ENCODE measurements at regions not wholly inside any gene's neighbourhood (a gene's known extent, or its start where the extent isn't known, plus 50 kb on each side); places are given as distances from the start of the nearest gene placed in this dataset.

- ChIA-PET CTCF (no interaction called here), POLR2A (no interaction called here)
- no peak for DNase-seq
- H3K27ac Mint-ChIP-seq: no peak overlapping the region
- no peak overlapping the region for H3K4me3 Mint-ChIP-seq
- no peaks in the 10 kb centered on the region for H3K27me3 Mint-ChIP-seq
- H3K9me3 Mint-ChIP-seq (ENCODE audit: low read depth): no peaks in the 10 kb centered on the region
- H3K36me3 Mint-ChIP-seq (ENCODE audit: low read depth): no peaks in the 10 kb centered on the region
- intact Hi-C loops (cut with DNase I, micrococcal nuclease): no loop called here
- ATAC-seq: no peak
- H3K4me1 Mint-ChIP-seq: no peaks in the 10 kb centered on the region
These were observed 475.1 kb upstream of the WWC1 start for GRCh38 chr5:167816354-167816753.

- Mint-ChIP-seq H3K4me3 (no peak overlapping the region), H3K27me3 (no peaks in the 10 kb centered on the region), H3K4me1 (no peaks in the 10 kb centered on the region), H3K9me3 (ENCODE audit: low read depth) (no peaks in the 10 kb centered on the region), H3K27ac (no peak overlapping the region), H3K36me3 (ENCODE audit: low read depth) (no peaks in the 10 kb centered on the region)
- DNase-seq: no peak
- ChIA-PET POLR2A (no interaction called here), CTCF (no interaction called here)
- ATAC-seq: no peak
- intact Hi-C loops (cut with DNase I, micrococcal nuclease): no loop called here
These were observed 474.6 kb upstream of the WWC1 start for GRCh38 chr5:167816864-167817263.

GRCh38 chr5:167819406-167819805, 472.0 kb upstream of the WWC1 start:
- Mint-ChIP-seq H3K4me1 (no peaks in the 10 kb centered on the region), H3K27me3 (no peaks in the 10 kb centered on the region), H3K36me3 (ENCODE audit: low read depth) (no peaks in the 10 kb centered on the region), H3K4me3 (no peak overlapping the region), H3K9me3 (ENCODE audit: low read depth) (no peaks in the 10 kb centered on the region), H3K27ac (no peak overlapping the region)
- CTCF ChIA-PET: no interaction called here
- ATAC-seq (no peak), DNase-seq (no peak)
- intact Hi-C loops (cut with DNase I, micrococcal nuclease): no loop called here
- POLR2A ChIA-PET: no interaction called here

DNA sequence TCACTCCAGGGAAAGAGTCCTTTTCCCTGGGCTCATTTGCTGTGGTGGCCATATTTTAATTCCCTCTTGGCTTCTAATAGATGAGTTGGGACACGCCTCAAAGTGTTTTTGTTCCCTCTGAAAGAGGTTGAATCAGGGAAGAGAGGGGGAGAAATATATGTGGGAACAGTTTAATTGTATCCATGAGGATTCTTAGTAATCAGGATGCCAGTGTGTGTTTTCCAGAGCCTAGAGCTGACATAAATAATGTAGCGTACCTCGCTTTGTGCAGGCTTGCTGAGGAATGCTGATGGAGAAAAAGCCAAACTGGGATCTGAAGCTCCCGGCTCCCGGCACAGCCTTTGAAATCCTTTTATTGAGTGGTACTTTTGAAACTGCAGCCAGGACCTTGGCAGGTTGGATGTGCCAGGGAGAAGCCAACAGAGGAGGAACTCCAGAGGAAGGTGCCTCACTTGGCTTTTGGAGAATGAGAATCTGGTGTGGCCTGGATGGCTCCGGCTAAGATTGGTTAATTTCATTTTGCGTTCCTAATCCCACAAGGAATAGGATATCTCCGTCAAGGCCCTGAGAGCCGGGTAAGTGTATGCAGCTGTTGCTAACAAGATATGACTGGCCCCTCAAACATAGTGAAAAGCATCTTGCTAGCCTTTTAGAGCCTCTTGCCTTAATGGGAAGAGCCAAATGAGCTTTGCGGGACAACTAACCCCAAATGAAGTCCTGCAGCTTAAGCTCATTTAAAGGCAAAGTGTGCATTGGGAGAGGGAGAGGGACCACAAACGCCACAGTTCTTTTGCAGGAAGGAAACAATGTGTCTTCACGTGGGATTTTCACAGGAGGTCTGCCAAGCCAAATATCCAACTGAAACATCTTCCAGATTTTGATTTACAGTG, 471.1 kb upstream of the WWC1 start:
- DNase-seq (no peak), ATAC-seq (no peak)
- H3K36me3 Mint-ChIP-seq (ENCODE audit: low read depth): no peaks in the 10 kb centered on the region
- CTCF ChIA-PET: no interaction called here
- H3K27me3 Mint-ChIP-seq: no peaks in the 10 kb centered on the region
- POLR2A ChIA-PET: no interaction called here
- H3K4me3 Mint-ChIP-seq: no peak overlapping the region
- no peak overlapping the region for H3K27ac Mint-ChIP-seq
- intact Hi-C loops (cut with DNase I, micrococcal nuclease): no loop called here
- H3K9me3 Mint-ChIP-seq (ENCODE audit: low read depth): no peaks in the 10 kb centered on the region
- H3K4me1 Mint-ChIP-seq: no peaks in the 10 kb centered on the region

- ChIA-PET POLR2A (no interaction called here), CTCF (no interaction called here)
- no peak overlapping the region for H3K4me3 Mint-ChIP-seq
- ATAC-seq (no peak), DNase-seq (no peak)
- intact Hi-C loops (cut with DNase I, micrococcal nuclease): no loop called here
- no peaks in the 10 kb centered on the region for H3K4me1 Mint-ChIP-seq
- H3K27me3 Mint-ChIP-seq: peaks cover 3% of the 10 kb centered on the region
- H3K36me3 Mint-ChIP-seq (ENCODE audit: low read depth): no peaks in the 10 kb centered on the region
- no peak overlapping the region for H3K27ac Mint-ChIP-seq
- H3K9me3 Mint-ChIP-seq (ENCODE audit: low read depth): no peaks in the 10 kb centered on the region
These were observed 470.3 kb upstream of the WWC1 start for GRCh38 chr5:167821151-167821550.

GRCh38 chr5:167821669-167822068, 469.8 kb upstream of the WWC1 start:
- H3K4me1 Mint-ChIP-seq: no peaks in the 10 kb centered on the region
- peaks cover 3% of the 10 kb centered on the region for H3K27me3 Mint-ChIP-seq
- H3K36me3 Mint-ChIP-seq (ENCODE audit: low read depth): no peaks in the 10 kb centered on the region
- intact Hi-C loops (cut with DNase I, micrococcal nuclease): no loop called here
- ChIA-PET CTCF (interaction anchor here (0.5 kb wide), 1 partner anchor 362 kb away, joined by 4 read pairs; no protein-coding TSS in a partner anchor), POLR2A (no interaction called here)
- H3K27ac Mint-ChIP-seq: no peak overlapping the region
- no peaks in the 10 kb centered on the region for H3K9me3 Mint-ChIP-seq (ENCODE audit: low read depth)
- ATAC-seq: no peak
- no peak overlapping the region for H3K4me3 Mint-ChIP-seq
- DNase-seq: no peak

DNA sequence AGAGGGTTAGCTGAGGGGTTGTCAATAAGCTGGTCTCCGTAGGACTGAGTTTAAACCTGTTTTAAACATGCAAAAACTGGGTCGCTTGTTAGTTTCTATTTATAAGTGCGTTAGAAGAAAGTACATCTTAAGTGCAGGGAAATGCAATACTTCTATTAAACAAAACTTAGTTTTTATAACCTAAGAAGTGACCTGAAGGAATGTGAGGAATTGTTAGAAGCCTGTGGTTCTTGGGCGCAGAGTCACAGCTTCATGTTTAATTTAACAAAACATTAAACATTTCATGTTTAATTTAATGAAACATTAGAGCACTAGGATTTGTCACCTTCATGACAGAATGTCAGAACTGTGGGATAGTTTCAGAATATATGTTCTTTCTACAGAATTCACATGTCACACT, 469.2 kb upstream of the WWC1 start:
- H3K9me3 Mint-ChIP-seq (ENCODE audit: low read depth): no peaks in the 10 kb centered on the region
- no peaks in the 10 kb centered on the region for H3K36me3 Mint-ChIP-seq (ENCODE audit: low read depth)

GRCh38 chr5:167823405-167823804, 468.0 kb upstream of the WWC1 start:
- Mint-ChIP-seq H3K4me1 (no peaks in the 10 kb centered on the region), H3K4me3 (no peak overlapping the region), H3K27me3 (peaks cover 3% of the 10 kb centered on the region), H3K27ac (no peak overlapping the region), H3K36me3 (ENCODE audit: low read depth) (no peaks in the 10 kb centered on the region), H3K9me3 (ENCODE audit: low read depth) (no peaks in the 10 kb centered on the region)
- ChIA-PET CTCF (no interaction called here), POLR2A (no interaction called here)
- DNase-seq (no peak), ATAC-seq (no peak)
- intact Hi-C loops (cut with DNase I, micrococcal nuclease): no loop called here

More for the DNA sequence above, 469.2 kb upstream of the WWC1 start:
- intact Hi-C loops (cut with DNase I, micrococcal nuclease): no loop called here
- H3K27ac Mint-ChIP-seq: no peak overlapping the region
- H3K4me3 Mint-ChIP-seq: no peak overlapping the region
- H3K4me1 Mint-ChIP-seq: no peaks in the 10 kb centered on the region
- H3K27me3 Mint-ChIP-seq: peaks cover 3% of the 10 kb centered on the region
- no peak for DNase-seq
- POLR2A ChIA-PET: no interaction called here
- CTCF ChIA-PET: interaction anchor here (0.5 to 0.7 kb wide), 2 partner anchors 56 to 362 kb away, joined by 4 read pairs; no protein-coding TSS in a partner anchor
- no peak for ATAC-seq

DNA sequence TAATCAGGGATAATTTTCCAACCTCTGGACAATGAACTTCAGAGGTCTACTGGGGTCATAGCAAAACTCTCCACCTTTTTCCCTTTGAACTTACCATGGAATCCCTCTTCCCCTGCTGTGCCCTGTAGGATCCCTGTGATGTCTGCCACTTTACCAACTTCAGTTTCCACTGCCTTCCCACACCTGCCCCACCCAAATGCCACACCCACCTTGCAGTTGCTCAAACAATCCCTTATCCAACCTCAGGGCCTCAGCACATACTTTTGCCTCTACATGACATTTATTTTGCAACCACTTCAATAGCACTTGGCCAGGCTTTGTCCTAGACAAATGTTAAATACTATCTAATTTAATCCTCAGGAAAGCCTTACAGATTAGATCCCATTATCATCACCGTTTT, 463.7 kb upstream of the WWC1 start:
- Mint-ChIP-seq H3K4me3 (no peak overlapping the region), H3K9me3 (ENCODE audit: low read depth) (no peaks in the 10 kb centered on the region), H3K27me3 (peaks cover 5% of the 10 kb centered on the region), H3K4me1 (no peaks in the 10 kb centered on the region), H3K36me3 (ENCODE audit: low read depth) (no peaks in the 10 kb centered on the region), H3K27ac (no peak overlapping the region)
- intact Hi-C loops (cut with DNase I, micrococcal nuclease): no loop called here
- POLR2A ChIA-PET: no interaction called here
- CTCF ChIA-PET: no interaction called here
- DNase-seq (no peak), ATAC-seq (no peak)

DNA sequence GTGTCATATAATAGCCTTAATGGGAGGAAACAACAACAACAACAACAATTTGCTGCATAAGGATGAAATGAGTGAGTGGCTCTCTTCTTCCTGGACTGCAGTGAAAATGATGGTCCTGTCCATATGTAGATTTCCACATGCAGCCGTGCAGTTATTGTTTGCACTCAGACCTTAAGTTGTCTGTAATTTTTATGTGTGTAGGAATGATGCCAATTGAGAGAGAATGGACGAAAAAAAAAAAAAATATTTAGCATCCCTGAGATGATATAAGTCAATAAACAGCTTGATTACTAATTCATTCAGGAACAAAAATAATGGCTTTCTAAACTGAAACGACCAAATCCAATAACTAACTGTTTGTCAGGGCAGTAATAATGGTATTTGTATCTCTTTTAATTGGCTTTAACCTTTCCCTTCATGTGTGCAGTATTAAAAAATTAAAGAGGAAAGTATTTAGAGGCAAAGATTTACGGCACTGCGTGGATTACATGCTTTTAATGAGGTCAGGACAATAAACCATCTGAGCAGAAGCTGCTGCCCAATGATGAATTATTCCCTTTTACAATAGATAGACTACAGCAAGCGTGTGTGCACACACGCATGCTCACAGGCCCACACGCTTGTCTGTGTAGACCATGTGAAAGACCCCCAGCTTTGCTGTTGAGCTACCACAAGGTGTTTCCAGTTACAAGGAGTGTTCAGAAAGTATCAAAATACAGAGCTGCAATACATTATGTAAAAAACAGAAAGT, 459.5 kb upstream of the WWC1 start:
- CTCF ChIA-PET: no interaction called here
- POLR2A ChIA-PET: no interaction called here
- H3K4me3 Mint-ChIP-seq: no peak overlapping the region
- H3K27ac Mint-ChIP-seq: no peak overlapping the region
- intact Hi-C loops (cut with DNase I, micrococcal nuclease): no loop called here
- DNase-seq (no peak), ATAC-seq (no peak)
- H3K9me3 Mint-ChIP-seq (ENCODE audit: low read depth): no peaks in the 10 kb centered on the region
- H3K27me3 Mint-ChIP-seq: peaks cover 3% of the 10 kb centered on the region
- no peaks in the 10 kb centered on the region for H3K36me3 Mint-ChIP-seq (ENCODE audit: low read depth)
- H3K4me1 Mint-ChIP-seq: no peaks in the 10 kb centered on the region

GRCh38 chr5:167832609-167833008, 458.8 kb upstream of the WWC1 start:
- Mint-ChIP-seq H3K9me3 (ENCODE audit: low read depth) (no peaks in the 10 kb centered on the region), H3K36me3 (ENCODE audit: low read depth) (no peaks in the 10 kb centered on the region), H3K4me3 (no peak overlapping the region), H3K27ac (no peak overlapping the region), H3K27me3 (peaks cover 3% of the 10 kb centered on the region), H3K4me1 (no peaks in the 10 kb centered on the region)
- no peak for DNase-seq
- ChIA-PET POLR2A (no interaction called here), CTCF (no interaction called here)
- no peak for ATAC-seq
- intact Hi-C loops (cut with DNase I, micrococcal nuclease): no loop called here

DNA sequence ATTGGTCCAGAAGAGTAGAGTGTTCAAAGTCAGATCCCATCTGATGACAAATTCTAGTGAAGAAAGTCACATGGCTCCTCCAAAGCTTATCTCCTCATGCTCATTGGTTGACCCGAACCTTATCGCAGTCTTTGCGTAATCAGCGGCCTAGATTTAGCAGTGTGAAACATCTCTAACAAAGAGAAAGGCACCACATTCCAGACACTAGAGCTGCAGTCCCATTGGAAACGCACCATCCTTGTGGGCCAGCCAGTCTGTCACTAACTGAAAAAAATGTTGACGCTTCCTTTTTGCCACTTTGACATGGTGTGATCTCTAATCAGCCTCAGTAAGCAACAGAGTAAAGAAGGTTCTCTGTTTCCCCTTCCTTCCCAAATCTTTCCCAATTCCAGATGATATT, 458.0 kb upstream of the WWC1 start:
- ChIA-PET POLR2A (no interaction called here), CTCF (no interaction called here)
- Mint-ChIP-seq H3K27me3 (peaks cover 3% of the 10 kb centered on the region), H3K9me3 (ENCODE audit: low read depth) (no peaks in the 10 kb centered on the region), H3K36me3 (ENCODE audit: low read depth) (no peaks in the 10 kb centered on the region), H3K4me3 (no peak overlapping the region), H3K4me1 (no peaks in the 10 kb centered on the region), H3K27ac (no peak overlapping the region)
- intact Hi-C loops (cut with DNase I, micrococcal nuclease): no loop called here
- DNase-seq: no peak
- no peak for ATAC-seq
